Osteoblast (primary cell): ENCODE measurements at regions not wholly inside any gene's neighbourhood (a gene's known extent, or its start where the extent isn't known, plus 50 kb on each side); places are given as distances from the start of the nearest gene placed in this dataset.

ENCODE experiments used
- DNase-seq: peaks from one replicate; pipeline ENCODE4 v3.0.0; 2011; ENCODE audit warnings: low spot score, mixed read lengths; ENCODE audit not compliant: insufficient read length; ENCODE audit errors: missing footprints
- H2AFZ ChIP-seq: 2 replicates; pipeline ENCODE4 v1.6.0; 2011; ENCODE audit warnings: mild to moderate bottlenecking, low read length
- H3K27ac ChIP-seq: 2 replicates; pipeline ENCODE4 v1.5.1; 2011; ENCODE audit warnings: mild to moderate bottlenecking, low read depth, low read length, moderate library complexity
- H3K27me3 ChIP-seq: 2 replicates; pipeline ENCODE4 v1.6.0; 2012; ENCODE audit warnings: mild to moderate bottlenecking, control low read depth, inconsistent platforms, low read length, moderate library complexity; ENCODE audit not compliant: insufficient read depth
- H3K36me3 ChIP-seq: 2 replicates; pipeline ENCODE4 v1.5.1; 2011; ENCODE audit warnings: mild to moderate bottlenecking, low read length, control low read depth, moderate library complexity; ENCODE audit not compliant: insufficient read depth
- H3K4me1 ChIP-seq: 2 replicates; pipeline ENCODE4 v1.5.1; 2011; ENCODE audit warnings: mild to moderate bottlenecking, low read length, control low read depth, moderate library complexity; ENCODE audit not compliant: insufficient read depth
- H3K4me2 ChIP-seq: 2 replicates; pipeline ENCODE4 v1.6.0; 2011; ENCODE audit warnings: mild to moderate bottlenecking, low read length; ENCODE audit not compliant: insufficient read depth
- H3K4me3 ChIP-seq: fragments of 200-600 bp; sonication (generic); 3 replicates; pipeline ENCODE4 v1.5.1; 2012; ENCODE audit warnings: mild to moderate bottlenecking, low read length, inconsistent platforms; ENCODE audit not compliant: insufficient read depth
- H3K79me2 ChIP-seq: 2 replicates; pipeline ENCODE4 v1.6.0; 2012; ENCODE audit warnings: mild to moderate bottlenecking, low read length, control low read depth, inconsistent platforms; ENCODE audit not compliant: insufficient read depth
- H3K9me3 ChIP-seq: 2 replicates; pipeline ENCODE4 v1.5.1; 2011; ENCODE audit warnings: low read depth, low read length, control low read depth
- H4K20me1 ChIP-seq: 2 replicates; pipeline ENCODE4 v1.6.0; 2012; ENCODE audit warnings: mild to moderate bottlenecking, low read length, control low read depth; ENCODE audit not compliant: insufficient read depth
- TF ChIP-seq, protein P1 (sequence below): IDR thresholded peaks from 2 replicates; pipeline ENCODE4 v1.5.1; 2011; ENCODE audit warnings: mild to moderate bottlenecking, low read depth, low read length, moderate library complexity; ENCODE audit errors: extremely low read depth

DNA sequence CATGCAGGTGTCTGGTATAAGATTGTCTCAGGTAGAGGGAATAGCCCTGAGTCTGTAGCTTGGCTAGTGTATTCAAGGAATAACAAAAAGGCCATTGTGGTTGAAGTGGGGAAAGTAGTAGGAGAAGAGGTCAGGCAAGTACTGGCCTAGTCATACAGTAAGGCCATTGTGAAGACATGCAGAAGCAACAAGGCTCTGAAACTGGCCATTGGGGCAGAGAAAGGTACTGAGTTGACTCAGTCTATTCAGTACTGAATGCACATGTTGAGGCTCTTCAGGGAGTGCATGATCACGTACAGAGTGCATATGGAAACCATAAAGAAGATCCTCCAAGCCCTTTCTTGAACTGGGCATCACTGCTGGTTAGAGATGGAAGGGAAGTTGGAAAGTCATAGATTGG is 477.6 kb downstream of the SOX6 start:
- DNase-seq: no peak
- no peak overlapping the region for H2AFZ ChIP-seq
- no peaks in the 10 kb centered on the region for H3K27me3 ChIP-seq

DNA sequence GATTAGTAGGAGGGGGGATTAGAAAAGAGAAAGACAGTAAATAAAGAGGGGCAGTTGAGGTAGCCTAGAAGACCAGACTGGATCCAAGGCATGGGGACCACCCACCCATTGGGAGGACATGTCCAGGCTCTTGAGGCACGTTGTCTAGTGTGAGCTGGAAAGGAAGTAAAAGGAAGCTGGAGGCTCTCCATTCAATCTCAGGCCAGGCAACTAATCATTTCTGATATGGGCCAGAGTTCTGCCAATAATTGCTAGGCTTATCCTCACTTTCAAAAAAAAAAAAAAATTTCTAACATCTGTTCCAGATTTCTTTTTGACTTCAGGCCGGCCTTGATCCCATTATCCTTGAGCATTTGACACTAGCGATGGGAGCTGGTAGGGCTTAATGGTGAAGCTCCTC is 476.1 kb downstream of the SOX6 start:
- DNase-seq: no peak
- H3K4me2 ChIP-seq: no peak overlapping the region
- no peaks in the 10 kb centered on the region for H3K79me2 ChIP-seq
- H3K4me1 ChIP-seq: peaks cover 12% of the 10 kb centered on the region
- H3K9me3 ChIP-seq: no peaks in the 10 kb centered on the region
- no peaks in the 10 kb centered on the region for H3K36me3 ChIP-seq
- H2AFZ ChIP-seq: no peak overlapping the region
- H3K27ac ChIP-seq: no peak overlapping the region
- no peaks in the 10 kb centered on the region for H3K27me3 ChIP-seq
- H4K20me1 ChIP-seq: no peaks in the 10 kb centered on the region
- TF ChIP-seq, protein P1, sequence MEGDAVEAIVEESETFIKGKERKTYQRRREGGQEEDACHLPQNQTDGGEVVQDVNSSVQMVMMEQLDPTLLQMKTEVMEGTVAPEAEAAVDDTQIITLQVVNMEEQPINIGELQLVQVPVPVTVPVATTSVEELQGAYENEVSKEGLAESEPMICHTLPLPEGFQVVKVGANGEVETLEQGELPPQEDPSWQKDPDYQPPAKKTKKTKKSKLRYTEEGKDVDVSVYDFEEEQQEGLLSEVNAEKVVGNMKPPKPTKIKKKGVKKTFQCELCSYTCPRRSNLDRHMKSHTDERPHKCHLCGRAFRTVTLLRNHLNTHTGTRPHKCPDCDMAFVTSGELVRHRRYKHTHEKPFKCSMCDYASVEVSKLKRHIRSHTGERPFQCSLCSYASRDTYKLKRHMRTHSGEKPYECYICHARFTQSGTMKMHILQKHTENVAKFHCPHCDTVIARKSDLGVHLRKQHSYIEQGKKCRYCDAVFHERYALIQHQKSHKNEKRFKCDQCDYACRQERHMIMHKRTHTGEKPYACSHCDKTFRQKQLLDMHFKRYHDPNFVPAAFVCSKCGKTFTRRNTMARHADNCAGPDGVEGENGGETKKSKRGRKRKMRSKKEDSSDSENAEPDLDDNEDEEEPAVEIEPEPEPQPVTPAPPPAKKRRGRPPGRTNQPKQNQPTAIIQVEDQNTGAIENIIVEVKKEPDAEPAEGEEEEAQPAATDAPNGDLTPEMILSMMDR: no peak
- H3K4me3 ChIP-seq: no peak overlapping the region

More for the DNA sequence above, 477.6 kb downstream of the SOX6 start:
- Histone ChIP-seq H3K27ac (no peak overlapping the region), H3K4me3 (no peak overlapping the region), H3K9me3 (no peaks in the 10 kb centered on the region), H3K79me2 (no peaks in the 10 kb centered on the region), H3K4me2 (no peak overlapping the region), H3K36me3 (no peaks in the 10 kb centered on the region), H4K20me1 (no peaks in the 10 kb centered on the region), H3K4me1 (peaks cover 8% of the 10 kb centered on the region)
- TF ChIP-seq, protein P1: no peak

DNA sequence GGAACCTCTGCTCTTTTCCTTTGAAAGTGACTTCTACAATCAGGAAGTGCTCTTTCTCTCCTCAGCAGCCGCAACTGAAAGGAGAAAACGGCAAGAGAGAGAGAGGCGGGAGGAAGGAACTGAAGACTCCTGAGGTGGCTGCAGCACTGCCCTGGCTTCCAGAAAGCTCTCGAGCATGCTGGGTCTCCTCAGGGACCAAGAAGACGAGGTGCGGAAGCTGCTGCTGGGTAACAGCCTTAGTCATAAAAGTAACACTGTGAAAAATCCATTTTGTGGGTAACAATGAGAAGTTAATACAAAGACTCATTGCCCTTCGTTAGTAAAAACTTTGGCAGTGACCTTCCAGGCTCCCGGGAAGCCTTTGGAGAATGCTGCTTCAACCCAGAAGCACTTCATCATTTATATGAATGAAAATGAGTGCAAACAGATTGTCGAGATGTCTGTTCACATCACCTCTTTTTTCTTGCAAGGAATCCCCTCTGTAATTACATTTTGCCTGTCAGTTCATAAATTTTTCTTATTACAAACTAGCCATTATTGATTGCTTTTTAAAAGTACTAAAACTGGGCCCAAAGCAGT is 473.4 kb downstream of the SOX6 start:
- TF ChIP-seq, protein P1: no peak
- Histone ChIP-seq H3K36me3 (no peaks in the 10 kb centered on the region), H3K27ac (peak overlapping the region; percentile 23), H3K4me1 (peaks cover 26% of the 10 kb centered on the region), H4K20me1 (no peaks in the 10 kb centered on the region), H3K9me3 (no peaks in the 10 kb centered on the region), H2AFZ (no peak overlapping the region), H3K4me2 (peak overlapping the region; percentile 28), H3K4me3 (no peak overlapping the region), H3K27me3 (no peaks in the 10 kb centered on the region), H3K79me2 (no peaks in the 10 kb centered on the region)
- DNase-seq: no peak

DNA sequence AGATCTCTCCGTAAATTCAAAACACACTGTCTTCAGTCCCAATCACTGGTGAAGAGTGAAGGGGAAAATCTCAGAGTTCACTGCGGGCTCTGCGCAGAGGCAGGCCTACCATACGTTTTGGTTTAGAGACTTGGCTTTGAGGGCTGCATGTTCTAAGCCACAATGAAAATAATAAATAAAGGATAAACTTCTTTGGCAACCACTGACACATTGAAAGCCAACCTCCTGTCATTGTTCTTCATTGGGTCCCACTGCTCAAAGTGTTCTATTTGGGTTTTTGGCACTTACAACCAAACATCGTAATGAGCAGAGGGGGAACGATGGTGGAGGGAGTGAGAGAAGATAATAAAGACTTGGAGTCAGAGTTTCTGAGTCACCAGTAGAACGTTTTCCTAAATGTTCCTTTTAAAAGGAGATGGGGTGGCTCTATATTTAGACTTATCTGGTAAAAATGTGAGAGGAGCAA is 472.9 kb downstream of the SOX6 start:
- TF ChIP-seq, protein P1: no peak
- Histone ChIP-seq H3K27me3 (no peaks in the 10 kb centered on the region), H3K36me3 (no peaks in the 10 kb centered on the region), H3K4me1 (peaks cover 26% of the 10 kb centered on the region), H4K20me1 (no peaks in the 10 kb centered on the region), H3K4me3 (no peak overlapping the region), H3K27ac (peak overlapping the region; percentile 23), H3K4me2 (peak overlapping the region; percentile 28), H2AFZ (peak overlapping the region; percentile 62), H3K9me3 (no peaks in the 10 kb centered on the region), H3K79me2 (no peaks in the 10 kb centered on the region)
- peak; percentile 83 for DNase-seq
